Heart right ventricle (tissue), 16 donors: ENCODE measurements at regions not wholly inside any gene's neighbourhood (a gene's known extent, or its start where the extent isn't known, plus 50 kb on each side); places are given as distances from the start of the nearest gene placed in this dataset.

Experiments used
- ATAC-seq, 8 donors: fragments of 200-7000 bp; cut with Tn5 transposase; one replicate each; pipeline ENCODE4 v1.9.1; 2020; ENCODE audit warnings: mild to moderate bottlenecking in 8 of 8, moderate library complexity in 8 of 8, moderate number of reproducible peaks in 1 of 8
- DNase-seq, 2 donors: peaks; one replicate each; pipeline ENCODE4 v3.0.0-alpha.2; 2020
- H3K27ac ChIP-seq, 10 donors: fragments of 200-600 bp; sonication (generic) in 2 of 10; one replicate each; pipeline versions ENCODE4 v1.5.0 to v1.8.0; 2020 to 2022; ENCODE audit warnings: mild to moderate bottlenecking in 3 of 10
- H3K27me3 ChIP-seq, 7 donors: fragments of 200-600 bp; one replicate each; pipeline ENCODE4 v1.8.0; 2021 to 2022; ENCODE audit warnings: mild to moderate bottlenecking in 2 of 7
- H3K36me3 ChIP-seq, 9 donors: fragments of 200-600 bp; sonication (generic) in 1 of 9; one replicate each; pipeline versions ENCODE4 v1.5.0 to v1.8.0; 2020 to 2022; ENCODE audit warnings: mild to moderate bottlenecking in 2 of 9
- H3K4me1 ChIP-seq, 9 donors: fragments of 200-600 bp; sonication (generic) in 1 of 9; one replicate each; pipeline versions ENCODE4 v1.5.0 to v1.8.0; 2020 to 2022; ENCODE audit warnings: mild to moderate bottlenecking in 4 of 9
- H3K4me3 ChIP-seq, 10 donors: fragments of 200-600 bp; sonication (generic) in 2 of 10; one replicate each; pipeline versions ENCODE4 v1.5.0 to v1.8.0; 2020 to 2022; ENCODE audit warnings: mild to moderate bottlenecking in 7 of 10, moderate library complexity in 2 of 10
- H3K9me3 ChIP-seq, 11 donors: fragments of 200-600 bp in 10 of 11; sonication (generic) in 2 of 11; one replicate each; pipeline versions ENCODE4 v1.5.0 to v1.8.0; 2013 to 2022; ENCODE audit warnings: mild to moderate bottlenecking in 2 of 11, control low read depth in 1 of 11, moderate library complexity in 1 of 11
- WGBS, 2 donors: extraction: QIAGEN DNeasy Blood & Tissue Kit; methylation state at CpG; one replicate each; pipeline ENCODE4 v1.1.7; 2013; ENCODE audit warnings: inconsistent platforms in 1 of 2; 5-methylcytosine and 5-hydroxymethylcytosine counted together
- intact Hi-C, 10 donors: fragments of 100-400 bp; cut with DNase I; formaldehyde crosslinking; loops; one replicate each; pipeline versions ENCODE4 v1.11.1 to v1.14.2; 2022
- TF ChIP-seq, protein P1 (sequence below), 9 donors: fragments of 200-600 bp; sonication (generic) in 2 of 9; IDR thresholded peaks; one replicate each; pipeline versions ENCODE4 v1.5.0 to v1.8.0; 2021 to 2022; ENCODE audit warnings: antibody characterized with exemption in 9 of 9, mild to moderate bottlenecking in 5 of 9, moderate library complexity in 1 of 9
- donor health status: Arrhythmogenic right ventricular cardiomyopathy.
- donor health status: ischemic (EF 13 %, LVEDD 7.1; RV severe dilation, severe dysfunction).
- donor health status: healthy with polysubstance abuse.
- donor health status: DM: no; HTN: yes; CAD: no.
- donor health status: DM: no; HTN: no; CAD: no.
- donor health status: ischemic (EF 25% LVEDD 6.9; RV normal size, moderate dysfunction).
- donor health status: ischemic (EF 25% LVEDD 5.7; RV mildly dilated, moderate dysfunction).
- donor health status: healthy.
- donor health status: DM: yes; HTN: yes; CAD: no.
- donor health status: Ischemic cardiomyopathy.
- donor health status: ischemic (EF 35%, LVEDD 5.7; RV mildly dilated, moderate dysfunction).
- donor health status: nonischemic (EF 11% LVEDD 7.7; RV severe dilation, severe dysfunction).
- donor health status: DM: yes; HTN: yes; CAD: no.
- donor health status: PGD.
- donor health status: ischemic (EF 29% LVEDD 5.4; RV normal size, mild dysfunction).
- donor health status: nonischemic (EF 23%, LVEDD 6.1; RV moderate dilation, normal function).

DNA sequence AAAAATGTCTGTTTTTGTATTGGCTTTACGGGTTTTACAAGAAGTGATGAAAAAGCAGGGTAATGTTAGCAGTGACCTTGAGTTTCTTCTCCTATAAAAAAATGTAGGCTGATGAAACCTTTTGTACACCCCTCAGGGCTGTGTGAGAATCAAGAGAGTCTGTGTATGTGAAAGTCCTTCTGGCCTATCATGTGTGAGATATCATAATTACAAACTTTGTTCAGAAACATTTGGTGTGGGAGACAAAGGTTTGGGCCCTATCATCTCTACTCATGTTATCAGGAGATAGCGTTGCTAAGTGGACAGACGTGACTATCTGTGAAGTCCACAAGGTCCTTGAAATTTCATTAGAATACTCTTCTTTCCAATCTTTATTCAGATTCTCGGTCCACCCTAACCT is 170.6 kb upstream of the HAND2 start:
- intact Hi-C loops, result loop anchor here in 1 of 10 donors (5.0 kb wide), 1 partner anchor 37 kb away; no protein-coding TSS in a partner anchor
- no peaks in the 10 kb centered on the region for H3K9me3 ChIP-seq
- H3K36me3 ChIP-seq, result no peaks in the 10 kb centered on the region
- H3K27ac ChIP-seq, result no peak overlapping the region
- DNase-seq (no peak), ATAC-seq (no peak)
- peak overlapping the region in 1 of 10 donors; percentile 3 for H3K4me3 ChIP-seq
- WGBS, 2 donors, result 53 to 54% methylated on average over 4 of the region's 4 CpGs
- TF ChIP-seq, protein P1, sequence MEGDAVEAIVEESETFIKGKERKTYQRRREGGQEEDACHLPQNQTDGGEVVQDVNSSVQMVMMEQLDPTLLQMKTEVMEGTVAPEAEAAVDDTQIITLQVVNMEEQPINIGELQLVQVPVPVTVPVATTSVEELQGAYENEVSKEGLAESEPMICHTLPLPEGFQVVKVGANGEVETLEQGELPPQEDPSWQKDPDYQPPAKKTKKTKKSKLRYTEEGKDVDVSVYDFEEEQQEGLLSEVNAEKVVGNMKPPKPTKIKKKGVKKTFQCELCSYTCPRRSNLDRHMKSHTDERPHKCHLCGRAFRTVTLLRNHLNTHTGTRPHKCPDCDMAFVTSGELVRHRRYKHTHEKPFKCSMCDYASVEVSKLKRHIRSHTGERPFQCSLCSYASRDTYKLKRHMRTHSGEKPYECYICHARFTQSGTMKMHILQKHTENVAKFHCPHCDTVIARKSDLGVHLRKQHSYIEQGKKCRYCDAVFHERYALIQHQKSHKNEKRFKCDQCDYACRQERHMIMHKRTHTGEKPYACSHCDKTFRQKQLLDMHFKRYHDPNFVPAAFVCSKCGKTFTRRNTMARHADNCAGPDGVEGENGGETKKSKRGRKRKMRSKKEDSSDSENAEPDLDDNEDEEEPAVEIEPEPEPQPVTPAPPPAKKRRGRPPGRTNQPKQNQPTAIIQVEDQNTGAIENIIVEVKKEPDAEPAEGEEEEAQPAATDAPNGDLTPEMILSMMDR (IDR thresholded peaks at IDR 0.05), result no peak
- H3K4me1 ChIP-seq, result peaks cover 0 to 36% (median 0%) of the 10 kb centered on the region in 9 donors
- no peaks in the 10 kb centered on the region for H3K27me3 ChIP-seq

DNA sequence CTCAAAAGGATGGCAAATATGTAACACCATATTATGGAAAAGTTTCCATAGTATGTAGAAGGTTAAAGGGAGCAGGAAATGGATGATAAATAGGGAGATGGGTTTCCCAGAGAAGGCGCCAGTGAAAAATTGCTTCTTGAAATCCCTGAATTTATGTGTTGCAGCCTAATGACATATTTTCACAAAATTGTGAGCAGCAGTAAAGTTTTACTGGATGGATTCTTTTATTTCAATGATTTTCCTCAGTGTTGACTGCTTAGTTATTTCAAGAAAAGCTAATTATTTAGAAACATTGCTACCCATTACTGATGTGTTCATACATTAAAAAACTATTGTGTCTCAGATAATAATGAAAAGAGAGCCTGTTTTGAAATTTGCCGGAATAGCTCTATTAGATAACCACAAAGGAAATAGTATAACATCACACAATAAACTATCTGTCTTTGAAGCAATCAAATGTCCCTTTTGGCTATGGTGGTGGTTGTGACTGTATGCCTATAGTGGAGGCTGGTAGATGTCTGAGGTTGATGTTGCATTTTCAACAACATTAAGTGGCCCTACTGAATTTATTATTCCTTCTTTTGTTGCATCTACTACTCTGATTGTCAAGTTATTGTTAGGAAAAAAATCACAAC is 169.9 kb upstream of the HAND2 start:
- TF ChIP-seq, protein P1 (IDR thresholded peaks at IDR 0.05), result no peak
- peaks cover 0 to 36% (median 0%) of the 10 kb centered on the region in 9 donors for H3K4me1 ChIP-seq
- no peaks in the 10 kb centered on the region for H3K36me3 ChIP-seq
- H3K9me3 ChIP-seq, result no peaks in the 10 kb centered on the region
- intact Hi-C loops, result loop anchor here in 2 of 10 donors (5.0 kb wide), 2 partner anchors 37 to 163 kb away; no protein-coding TSS in a partner anchor
- H3K4me3 ChIP-seq, result no peak overlapping the region
- 70 to 79% methylated on average over 2 of the region's 2 CpGs for WGBS, 2 donors
- H3K27me3 ChIP-seq, result no peaks in the 10 kb centered on the region
- DNase-seq (no peak), ATAC-seq (no peak)
- peak overlapping the region in 4 of 10 donors; percentile 24 to 86 (median 57) for H3K27ac ChIP-seq

DNA sequence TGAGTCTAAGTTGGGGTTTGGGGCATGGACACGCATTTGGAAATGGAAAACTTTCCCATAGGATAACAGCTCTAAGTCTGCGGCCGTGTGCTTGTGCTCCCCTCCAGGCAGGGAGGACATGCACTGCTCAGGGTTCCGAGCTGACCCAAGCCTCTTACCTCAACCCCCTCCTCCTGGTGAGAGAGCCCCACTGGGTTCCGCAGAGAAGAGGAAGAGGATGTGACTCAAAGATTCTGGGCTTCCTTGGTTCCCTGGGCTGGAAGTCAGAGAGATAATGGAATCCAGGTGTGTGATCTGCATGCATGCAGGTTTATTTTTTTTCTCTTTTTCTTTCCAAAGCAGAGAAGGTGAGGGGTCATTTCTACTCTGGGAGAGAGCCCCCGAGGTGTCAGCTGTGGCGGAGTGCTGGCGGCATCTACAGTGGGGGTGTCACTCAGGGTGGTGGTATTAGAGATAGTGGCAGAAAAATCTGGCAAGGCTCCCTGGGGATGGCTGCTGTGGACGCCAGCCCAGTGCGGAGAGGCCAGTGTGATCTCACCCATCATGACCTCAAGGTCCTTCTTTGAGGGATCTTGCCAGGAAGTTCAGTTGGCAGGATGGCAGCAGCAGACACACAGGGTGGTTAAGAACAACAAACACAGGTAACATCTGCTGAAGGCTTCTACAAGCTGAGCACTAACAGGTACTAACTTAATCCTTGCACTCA is 168.7 kb upstream of the HAND2 start:
- Histone ChIP-seq H3K27me3 (no peaks in the 10 kb centered on the region), H3K36me3 (no peaks in the 10 kb centered on the region), H3K27ac (peak overlapping the region; percentile 36 to 86 (median 66)), H3K4me1 (peaks cover 0 to 36% (median 0%) of the 10 kb centered on the region in 9 donors), H3K4me3 (peak overlapping the region in 6 of 10 donors; percentile 13 to 37 (median 30)), H3K9me3 (no peaks in the 10 kb centered on the region)
- intact Hi-C loops, result loop anchor here in 1 of 10 donors (5.0 kb wide), 2 partner anchors 39 to 161 kb away; no protein-coding TSS in a partner anchor
- peak; percentile 54 to 62 for DNase-seq
- TF ChIP-seq, protein P1 (IDR thresholded peaks at IDR 0.05), result no peak
- 54 to 55% methylated on average over 10 of the region's 10 CpGs for WGBS, 2 donors
- peak; percentile 53 to 96 (median 92) for ATAC-seq

DNA sequence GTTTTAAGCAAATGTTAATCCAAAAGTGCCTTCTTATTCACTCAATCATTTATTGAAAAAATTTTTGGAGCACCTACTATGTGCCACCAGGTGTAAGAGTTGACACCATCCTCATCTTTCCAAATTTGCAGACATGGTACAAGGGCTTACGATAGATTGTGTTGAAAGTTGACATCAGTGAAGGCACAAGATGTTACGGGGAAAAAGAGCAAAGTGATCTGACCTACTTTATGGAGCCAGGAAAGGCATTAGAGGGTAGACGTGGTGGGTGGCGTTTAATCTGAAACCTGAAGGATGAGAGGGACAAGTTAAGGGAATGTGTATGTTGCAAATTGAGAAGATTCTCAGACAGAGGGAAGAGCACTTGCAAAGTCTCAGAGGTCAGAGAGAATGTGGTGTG is 167.8 kb upstream of the HAND2 start:
- intact Hi-C loops, result loop anchor here in 1 of 10 donors (5.0 kb wide), 2 partner anchors 39 to 161 kb away; no protein-coding TSS in a partner anchor
- H3K9me3 ChIP-seq, result no peaks in the 10 kb centered on the region
- peak in 5 of 8 donors; percentile 14 to 82 (median 20) for ATAC-seq
- TF ChIP-seq, protein P1 (IDR thresholded peaks at IDR 0.05), result no peak
- no peaks in the 10 kb centered on the region for H3K36me3 ChIP-seq
- no peak for DNase-seq
- H3K27me3 ChIP-seq, result no peaks in the 10 kb centered on the region
- H3K4me3 ChIP-seq, result peak overlapping the region in 2 of 10 donors; percentile 14 to 31
- WGBS, 2 donors, result 50 to 55% methylated on average over 4 of the region's 4 CpGs
- peak overlapping the region; percentile 36 to 86 (median 66) for H3K27ac ChIP-seq
- peaks cover 0 to 36% (median 0%) of the 10 kb centered on the region in 9 donors for H3K4me1 ChIP-seq
